HG03039 (cell line): ENCODE measurements at regions not wholly inside any gene's neighbourhood (a gene's known extent, or its start where the extent isn't known, plus 50 kb on each side); places are given as distances from the start of the nearest gene placed in this dataset.
A peak's percentile ranks its signal among the peaks of the same experiment; 100 is the strongest.

Experiments
- ATAC-seq: cut with Tn5 transposase; IDR thresholded peaks from one replicate; pipeline ENCODE4 v1.9.1; 2021; ENCODE audit warnings: mild to moderate bottlenecking, moderate library complexity; ENCODE audit not compliant: unreplicated experiment

DNA sequence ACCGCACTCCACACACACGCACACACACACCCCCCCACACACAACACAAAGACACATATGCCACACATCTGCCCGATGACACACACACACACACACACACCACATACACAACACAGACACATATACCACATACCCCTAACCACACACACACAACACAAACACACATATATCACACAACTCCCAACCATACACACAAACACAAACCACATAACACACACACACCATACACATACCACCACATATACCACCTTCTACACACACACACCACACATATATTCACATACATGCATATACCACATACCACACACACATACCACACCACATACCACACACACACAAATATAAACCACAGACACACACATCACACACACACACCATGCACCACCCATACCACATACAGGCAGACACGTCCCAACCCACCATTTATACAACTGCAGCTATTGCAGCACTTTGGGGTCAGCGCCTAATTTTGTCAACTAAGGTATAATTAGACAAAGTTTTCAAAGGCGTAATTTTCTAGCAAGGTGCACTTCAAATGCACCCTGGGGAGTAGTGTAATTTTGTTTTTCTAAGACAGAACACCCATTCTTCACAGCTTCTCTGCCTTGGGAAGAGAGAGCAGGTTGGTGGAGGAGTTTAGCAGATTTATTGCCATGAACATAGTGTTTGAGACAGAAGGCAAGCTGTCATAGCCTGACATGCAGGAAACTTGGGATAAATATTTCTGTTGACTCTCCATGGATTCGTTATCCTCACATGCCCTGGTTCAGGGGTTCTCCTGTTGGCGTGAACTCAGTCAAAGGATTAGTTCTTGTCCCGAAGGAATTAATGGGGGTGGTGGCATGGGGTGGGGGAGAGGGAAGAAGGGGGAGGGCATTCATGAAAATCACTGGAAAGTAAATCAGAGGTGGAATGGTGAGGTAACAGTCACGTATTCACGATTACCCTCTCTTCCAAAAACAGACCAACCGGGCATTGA is 416.1 kb downstream of the LPIN1 start:
- ATAC-seq = no peak

DNA sequence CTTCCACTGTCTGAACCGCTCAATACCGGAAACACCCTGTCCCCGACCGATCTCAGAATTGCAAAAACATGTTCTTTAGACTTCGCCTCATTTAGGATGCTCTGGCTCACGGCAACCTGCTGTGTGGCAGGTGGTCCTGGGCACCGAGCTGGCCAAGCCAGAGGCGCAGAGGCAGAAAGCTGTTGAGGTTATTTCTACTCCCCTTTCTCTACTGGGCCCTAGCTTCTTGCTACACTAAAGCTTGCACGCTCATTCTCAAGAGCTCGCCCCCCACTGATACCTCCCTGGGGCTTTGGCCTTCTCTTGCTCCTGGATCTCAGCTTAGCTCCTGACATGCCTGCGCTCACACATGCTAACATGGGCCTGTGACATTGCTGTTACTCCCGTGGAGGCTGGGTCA is 417.4 kb downstream of the LPIN1 start:
- no peak for ATAC-seq

DNA sequence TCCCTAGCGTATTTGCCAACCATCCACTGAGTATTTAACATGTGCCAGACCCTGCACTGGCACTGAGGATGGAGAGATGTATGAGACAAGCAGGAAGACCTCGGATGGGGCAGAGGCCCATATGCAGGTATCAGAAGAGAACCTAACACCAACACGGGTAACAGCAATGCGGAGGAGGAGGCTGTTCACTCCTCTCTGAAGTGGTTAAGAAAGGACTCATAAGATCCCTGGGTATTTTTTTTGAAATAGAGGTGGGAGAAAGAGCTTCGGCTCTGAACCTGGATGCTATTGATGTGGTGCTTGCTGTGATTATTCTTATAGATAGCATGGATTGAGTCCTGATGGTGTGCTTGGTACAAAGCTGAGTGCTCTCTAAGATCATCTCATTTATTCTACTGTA is 418.3 kb downstream of the LPIN1 start:
- no peak for ATAC-seq

DNA sequence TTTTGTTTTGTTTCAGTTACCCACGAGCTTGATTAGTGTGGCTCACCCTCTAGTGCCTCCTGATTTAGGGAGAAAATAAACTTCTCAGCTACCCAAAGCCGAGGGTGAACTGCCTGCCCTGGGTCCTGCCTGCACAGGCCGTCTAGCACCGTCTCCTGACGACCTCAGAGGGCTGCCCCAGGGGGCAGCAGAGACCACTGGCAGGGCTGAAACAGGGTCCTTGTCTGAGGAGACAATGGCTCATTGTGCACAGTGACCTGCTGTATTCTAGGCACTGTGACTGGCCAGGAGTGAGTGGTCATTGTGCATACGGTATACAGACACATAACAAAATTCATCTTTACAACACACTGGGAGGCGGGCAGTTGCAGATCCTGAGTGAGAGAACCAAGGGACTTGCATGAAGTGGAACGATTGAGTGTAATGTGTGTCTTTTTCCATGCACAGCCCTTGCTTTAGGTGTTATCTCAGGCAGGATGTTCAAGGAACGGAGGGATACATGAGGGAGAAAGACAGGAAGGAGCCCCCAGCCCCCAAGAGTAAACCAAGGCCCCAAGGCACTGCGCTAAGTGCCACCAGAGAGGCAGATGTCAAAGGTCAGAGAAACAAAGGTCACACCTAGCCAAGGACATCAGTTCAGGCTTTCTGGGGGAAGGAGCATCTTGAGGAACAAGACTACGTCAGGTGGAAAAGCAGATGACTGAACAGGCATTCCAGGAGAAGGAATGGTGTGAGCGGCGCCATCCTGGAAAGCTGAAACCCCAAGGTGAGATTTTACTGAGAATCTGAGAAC is 421.3 kb downstream of the LPIN1 start:
- no peak for ATAC-seq

DNA sequence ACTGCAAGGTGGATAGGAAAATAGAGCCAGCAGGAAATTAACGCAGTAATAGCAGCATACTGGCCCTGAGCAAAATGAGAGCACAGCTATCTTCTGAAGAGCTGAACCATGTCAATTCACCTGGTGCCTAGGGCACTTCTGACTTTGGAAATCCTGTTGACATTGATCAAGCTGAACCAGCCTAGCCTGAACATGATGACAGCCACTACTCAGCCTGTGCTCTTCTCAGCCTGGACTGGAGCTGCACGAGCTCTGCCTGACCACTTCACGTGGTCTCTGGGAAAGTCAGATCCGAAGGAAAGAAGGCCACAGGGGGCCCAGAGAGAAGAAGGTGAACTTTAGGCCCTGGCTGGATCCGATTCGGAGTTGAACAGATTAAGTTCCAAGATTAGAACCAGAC is 421.9 kb downstream of the LPIN1 start:
- no peak for ATAC-seq

DNA sequence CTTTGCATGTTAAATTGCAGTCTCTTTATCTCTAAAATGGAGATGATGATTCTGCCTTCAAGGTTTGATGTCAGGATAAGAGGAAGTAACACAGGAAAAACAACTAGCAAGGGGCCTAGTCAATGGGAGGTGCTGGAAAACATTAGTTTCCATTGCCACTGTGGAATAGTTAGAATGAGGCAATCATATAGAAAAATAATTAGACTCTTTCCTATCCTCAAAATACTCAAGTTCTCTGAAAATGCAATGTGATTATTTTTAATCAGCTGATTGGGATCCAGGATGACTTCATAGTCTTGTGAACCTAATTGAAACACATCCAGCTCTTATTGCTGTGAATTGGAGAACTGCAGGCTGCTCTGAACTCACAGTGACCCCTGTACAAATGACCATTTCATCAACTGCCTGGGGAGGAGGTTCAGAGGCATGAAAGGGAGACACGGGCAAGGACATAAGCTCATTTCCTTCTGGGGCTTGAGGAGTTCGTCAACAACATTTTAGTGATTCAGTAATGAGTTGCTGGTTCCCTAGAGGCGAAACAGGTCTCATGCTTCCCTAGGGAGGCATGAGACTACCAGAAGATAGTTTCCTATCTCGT is 422.5 kb downstream of the LPIN1 start:
- no peak for ATAC-seq

DNA sequence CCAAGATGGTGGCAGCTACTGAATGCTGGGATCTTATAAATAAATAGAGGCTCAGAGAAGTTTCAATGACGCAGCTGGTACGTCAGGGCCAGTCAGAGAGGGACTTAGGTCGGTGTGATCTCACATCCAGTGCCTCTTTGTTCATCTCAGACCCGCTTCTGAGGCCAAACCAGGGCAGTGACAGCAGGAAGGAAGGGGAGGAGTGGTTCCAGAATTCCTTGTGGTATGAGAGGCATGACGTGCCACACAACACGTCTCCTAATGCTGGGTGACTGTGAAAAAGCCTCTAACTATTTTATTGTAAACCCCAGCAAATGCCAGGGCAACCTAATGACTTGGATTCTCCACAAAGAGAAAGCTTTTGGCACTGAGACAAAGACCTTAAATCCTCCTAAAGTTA is 423.3 kb downstream of the LPIN1 start:
- ATAC-seq = no peak

DNA sequence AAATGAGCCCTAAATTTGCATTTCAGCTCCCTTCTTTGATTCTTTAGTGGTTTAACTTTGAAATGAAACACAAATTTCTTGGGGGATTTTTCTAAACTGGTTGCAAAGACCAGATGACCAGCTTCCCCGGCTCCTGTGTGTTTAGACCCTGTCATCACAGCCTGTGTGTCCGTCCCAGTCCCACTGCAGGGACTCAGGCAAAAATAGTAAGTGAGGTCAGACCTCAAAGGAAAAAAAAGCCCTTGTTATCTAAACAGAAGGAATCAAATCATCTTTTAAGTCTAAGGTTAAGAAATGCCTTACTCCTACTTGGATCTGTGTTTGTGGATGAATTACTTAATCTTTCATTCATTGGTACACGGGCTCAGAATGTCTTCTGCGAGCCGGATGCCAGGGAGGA is 423.7 kb downstream of the LPIN1 start:
- no peak for ATAC-seq

DNA sequence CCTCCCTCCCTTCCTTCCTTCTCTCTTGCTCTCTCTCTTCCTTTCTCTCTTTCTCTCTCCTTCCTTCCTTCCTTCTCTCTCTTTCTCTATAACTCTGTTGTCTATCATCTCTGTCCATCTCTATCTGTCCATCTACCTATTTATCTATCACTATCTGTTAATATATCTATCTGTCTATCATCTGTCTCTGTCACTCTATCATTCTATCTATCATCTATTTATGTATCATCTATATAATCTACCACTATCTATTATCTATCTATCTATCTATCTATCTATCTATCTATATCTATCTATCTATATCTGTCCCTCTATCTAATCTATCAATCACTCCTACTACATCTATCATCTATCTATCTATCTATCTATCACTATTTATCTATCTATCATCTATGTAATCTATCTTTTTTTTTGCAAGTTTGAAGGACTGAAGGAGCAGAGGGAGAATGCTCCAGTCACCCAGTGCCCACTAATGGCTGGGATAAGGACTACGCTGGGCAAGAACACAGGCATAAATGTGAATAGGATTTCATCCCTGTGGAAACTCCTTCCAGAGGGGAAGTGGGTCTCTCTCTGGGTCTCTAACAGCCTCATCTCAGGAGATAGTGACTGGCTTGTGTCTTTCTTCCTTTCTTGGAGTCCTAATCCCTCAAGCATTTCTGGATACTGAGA is 427.0 kb downstream of the LPIN1 start:
- ATAC-seq = no peak

DNA sequence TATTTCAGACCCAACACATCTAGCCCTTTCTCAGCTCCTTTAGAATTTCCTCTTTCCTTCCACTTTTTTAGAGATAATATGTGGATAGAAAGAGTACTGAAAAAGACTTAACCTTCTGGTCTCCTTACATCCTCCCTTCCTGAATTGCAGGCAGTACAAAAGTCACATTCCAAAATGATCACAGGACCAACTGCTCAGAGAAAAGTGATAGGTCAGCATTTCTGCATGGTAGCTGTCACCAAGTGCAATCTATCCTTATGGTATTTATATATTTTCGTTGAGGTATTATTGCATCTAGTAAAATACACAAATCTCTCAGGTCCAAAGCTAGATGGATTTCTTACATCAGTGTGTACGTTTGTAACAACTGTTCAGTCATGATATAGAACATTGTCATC is 427.5 kb downstream of the LPIN1 start:
- no peak for ATAC-seq

DNA sequence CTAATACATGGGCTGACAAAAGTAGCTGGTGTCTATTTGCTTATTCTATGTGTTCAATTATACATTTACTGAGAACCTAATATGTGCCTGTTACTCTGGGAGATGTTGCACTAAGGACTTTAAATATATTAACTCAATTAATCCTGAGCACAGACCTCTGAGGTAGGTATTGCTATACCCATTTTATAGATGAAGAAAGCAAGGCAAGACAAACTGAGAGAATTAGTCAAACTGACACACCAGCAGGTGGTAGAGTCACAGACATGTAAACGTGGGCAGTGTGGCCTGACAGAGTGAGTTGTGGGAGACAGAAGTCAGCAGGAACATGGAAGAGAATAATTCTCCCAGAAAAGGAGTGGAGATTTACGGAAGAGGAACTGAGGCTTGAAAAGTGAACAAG is 428.9 kb downstream of the LPIN1 start:
- no peak for ATAC-seq

DNA sequence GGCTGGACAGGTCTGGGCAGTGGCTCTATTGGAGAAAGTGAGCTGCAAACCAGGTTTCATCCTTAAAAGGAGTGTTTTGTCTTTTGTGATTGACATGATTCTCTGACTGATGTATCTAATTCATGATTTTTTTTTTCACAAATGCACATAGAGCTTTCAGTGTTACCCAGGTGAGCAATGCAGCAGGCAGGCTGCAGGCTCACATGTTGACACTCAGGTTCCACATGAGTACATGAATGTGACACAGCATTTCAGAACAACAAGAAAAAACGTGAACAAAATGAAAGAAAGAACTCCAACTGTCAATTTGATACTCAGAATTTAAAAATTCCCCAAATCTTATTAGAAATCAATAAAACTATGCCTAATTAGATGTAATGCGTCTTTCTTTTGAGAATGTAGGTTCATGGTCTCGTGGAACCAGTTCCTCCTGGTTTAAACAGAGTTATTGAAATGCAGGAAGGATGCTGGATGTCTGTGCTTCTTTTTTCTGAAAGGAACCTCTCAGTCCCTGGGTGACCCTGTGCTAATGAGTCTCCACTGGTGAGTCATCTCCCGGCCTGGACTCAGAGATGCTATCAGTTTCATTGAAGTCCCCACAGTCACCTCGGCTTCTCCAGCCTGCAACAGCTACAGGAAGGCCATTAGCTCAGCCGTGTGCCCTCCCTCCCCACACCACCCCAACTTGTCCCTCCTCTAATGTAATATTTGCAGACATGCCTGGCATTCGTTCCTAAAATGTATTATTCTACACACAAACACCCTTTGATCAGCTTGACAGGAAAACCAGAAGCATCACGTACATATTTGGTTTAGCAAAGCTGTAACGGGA is 430.4 kb downstream of the LPIN1 start:
- ATAC-seq = no peak

DNA sequence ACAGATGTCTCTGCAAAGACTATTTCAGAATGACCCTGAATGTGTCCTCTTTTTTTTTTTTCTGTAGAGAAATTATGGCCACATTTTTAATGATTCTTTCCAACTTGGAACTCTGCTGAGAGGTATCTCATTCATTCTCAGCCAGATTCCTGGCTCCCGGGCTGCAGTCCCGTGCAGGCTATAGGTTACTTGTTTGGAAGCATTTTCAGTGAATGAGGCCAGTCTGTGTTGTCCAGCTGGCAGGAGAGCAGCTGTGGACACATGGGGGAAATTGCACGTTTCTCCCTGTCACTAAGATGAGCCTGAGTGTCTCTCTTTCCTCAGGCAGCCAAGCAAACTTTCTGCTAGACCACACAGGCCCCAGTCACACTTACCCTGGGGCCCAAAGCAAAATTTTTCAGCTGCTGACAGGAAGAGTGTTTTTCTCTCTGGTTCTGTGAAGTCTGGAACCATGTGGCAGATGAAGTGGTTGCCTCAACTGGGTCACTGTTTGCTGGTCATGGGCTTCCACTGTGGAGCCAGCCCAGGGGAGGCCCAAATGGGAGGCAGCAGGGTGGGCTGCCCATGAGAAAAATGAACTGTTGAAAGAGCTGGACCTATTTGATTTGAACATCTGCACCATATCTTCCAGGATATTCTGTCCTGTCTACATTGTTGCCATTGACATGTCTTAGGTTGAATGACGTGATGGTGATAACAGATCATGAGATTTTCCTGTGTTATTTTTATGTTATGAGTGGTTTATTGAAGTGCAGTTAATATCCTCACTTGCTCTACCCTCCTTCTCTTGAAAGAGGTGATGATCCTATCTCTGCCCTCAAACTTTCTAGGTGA is 431.2 kb downstream of the LPIN1 start:
- peak; percentile 53 for ATAC-seq

DNA sequence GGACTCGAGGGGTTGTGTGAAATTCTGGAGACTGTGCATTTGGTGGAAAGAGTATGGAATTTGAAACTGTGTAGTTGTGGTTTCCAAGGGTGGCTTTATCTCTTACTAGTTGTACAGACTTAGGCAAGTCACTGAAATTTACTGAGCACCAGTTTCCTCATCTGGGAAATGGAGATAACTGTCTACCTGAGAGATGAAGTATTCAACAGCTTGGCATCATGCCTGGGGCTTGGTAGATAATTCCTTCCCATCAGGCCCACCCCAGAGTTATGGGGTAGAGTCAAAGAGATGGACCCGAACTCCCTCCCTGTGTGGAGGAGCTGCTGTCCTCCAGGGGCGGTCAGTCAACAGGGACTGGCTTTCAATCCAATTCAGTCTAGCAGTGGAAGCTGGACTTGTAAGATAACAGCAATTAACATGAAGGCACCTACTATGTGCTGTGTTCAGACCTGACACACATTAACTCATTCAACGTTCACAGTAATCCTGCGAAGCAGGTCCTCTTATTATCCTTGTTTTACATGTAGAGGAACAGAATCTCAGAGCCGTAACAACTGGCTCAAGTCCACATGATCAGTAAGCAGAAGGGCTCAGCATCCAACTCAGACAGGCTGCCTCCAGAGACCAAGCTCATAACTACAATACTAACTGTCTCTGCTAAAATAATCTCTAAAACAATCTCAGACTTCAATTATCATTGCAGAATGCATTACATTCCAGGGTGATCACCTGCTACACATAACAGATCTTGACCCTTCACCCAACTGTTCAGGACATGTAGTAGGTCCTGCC is 432.1 kb downstream of the LPIN1 start:
- ATAC-seq = no peak

DNA sequence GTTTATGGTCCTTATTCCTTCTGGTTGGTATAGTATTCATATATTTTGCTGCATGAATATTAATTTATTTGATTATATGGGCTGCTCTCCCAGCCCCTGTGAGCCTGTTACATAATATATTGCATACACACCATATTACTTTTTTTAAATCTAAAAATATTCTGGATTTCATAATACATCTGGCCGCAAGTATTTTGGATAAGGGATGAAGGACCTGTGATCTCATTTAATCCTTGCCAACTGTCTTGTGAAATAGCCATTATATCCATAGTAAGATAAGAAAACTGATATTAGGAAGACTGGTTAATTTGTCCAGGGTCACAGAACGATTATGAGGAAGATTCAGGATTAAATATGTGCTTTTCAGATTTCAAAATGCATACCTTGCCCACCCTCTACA is 433.6 kb downstream of the LPIN1 start:
- ATAC-seq = no peak

DNA sequence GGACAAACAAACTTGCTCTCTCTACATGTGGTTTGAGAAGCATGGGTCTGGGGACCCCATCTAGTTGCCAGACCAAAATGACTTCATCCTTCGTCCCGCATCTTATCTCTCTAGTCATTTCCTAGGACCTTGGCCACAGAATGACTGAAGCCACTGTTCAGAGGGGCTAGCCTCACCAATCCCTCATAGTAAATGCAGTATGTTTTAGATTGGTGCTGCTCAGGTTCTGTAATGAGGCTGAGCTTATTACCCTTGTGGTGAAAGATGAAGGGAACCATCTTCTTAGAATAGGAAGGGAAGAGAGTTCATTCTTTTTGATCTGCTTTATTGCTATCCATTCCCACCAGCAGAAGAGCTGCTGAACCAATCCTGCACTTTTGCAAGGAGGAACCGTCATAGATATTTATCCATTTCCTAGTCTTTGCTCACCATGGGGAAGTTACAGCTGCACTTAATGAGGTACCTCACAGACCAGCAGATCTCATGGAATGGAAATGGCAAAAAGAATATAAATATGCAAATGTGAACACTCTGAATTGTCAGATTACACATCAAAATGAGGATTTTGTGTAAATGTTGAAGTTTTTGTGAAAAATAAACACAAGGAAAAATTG is 436.7 kb downstream of the LPIN1 start:
- no peak for ATAC-seq

DNA sequence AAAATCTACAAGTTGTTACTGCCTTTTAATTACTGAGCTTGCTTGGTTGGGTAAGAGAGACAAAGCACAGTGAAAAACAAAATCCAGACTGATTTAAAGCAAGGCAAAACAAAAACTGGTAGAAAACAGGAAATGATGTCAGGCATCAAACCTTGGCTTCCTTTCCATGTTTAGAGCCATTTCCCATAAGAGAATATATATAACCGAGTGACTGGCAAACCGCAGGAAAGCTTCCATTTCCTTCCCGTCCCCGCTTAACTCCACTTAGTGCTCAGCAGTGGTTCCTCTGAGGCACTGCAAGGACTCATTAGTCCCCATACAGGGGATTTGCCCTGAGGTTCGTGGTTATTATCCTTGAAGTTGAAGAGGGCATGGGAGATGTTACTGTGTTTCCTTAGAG is 446.3 kb downstream of the LPIN1 start:
- no peak for ATAC-seq

DNA sequence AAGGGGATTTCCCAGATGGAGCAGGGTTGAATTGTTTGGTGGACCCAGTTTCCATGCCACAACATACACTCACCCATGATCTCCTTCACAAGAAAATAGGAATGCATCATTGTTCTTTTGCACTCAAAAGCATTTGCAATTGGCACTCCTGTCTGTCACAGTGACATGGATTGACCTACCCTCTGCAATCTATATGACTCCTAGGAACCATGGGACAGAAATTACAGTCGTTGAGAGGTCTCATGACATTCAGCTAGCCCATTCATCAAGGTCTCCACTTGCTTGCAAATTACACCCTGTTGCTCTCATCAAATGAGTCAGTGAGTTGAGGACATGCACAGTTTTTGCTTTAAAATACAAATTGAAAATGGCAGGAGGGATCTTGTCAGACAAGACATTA is 448.5 kb downstream of the LPIN1 start:
- ATAC-seq = no peak
